Stimulated activated CD8-positive, alpha-beta memory T cell treated with anti-CD3 and anti-CD28 coated beads, Interleukin-4, amount 100 ng/mL, for 4 hours (primary cell): ENCODE measurements at regions not wholly inside any gene's neighbourhood (a gene's known extent, or its start where the extent isn't known, plus 50 kb on each side); places are given as distances from the start of the nearest gene placed in this dataset.
"Not testable (repeated sequence)": the region's sequence is repeated elsewhere in the genome, so short reads cannot be mapped to it uniquely, and the experiment has no call there.

Source experiments
- DNase-seq, 2 donors: peaks; one replicate each; pipeline ENCODE4 v3.0.0-alpha.2; 2020; ENCODE audit warnings: low read depth in 2 of 2, low spot score in 1 of 2

DNA sequence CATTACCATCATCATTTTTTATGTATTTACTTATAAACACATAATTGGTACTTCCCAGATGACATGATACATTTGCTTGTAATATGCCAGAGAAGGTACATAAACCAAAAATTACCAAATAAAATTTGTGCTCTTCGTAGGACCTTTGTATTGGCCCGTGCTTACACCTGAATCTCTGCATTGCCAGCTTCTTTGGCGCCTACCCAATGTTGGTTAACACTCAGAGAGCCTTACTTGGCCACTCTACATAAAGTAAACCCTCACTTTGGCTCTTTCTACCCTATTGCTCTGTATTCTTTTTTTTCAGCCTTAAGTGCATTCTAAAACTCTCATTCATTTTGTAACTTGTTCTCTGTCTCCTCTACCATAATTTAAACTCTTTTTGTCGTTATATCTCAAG is 148.1 kb upstream of the ZNF608 start:
- DNase-seq, result no peak

DNA sequence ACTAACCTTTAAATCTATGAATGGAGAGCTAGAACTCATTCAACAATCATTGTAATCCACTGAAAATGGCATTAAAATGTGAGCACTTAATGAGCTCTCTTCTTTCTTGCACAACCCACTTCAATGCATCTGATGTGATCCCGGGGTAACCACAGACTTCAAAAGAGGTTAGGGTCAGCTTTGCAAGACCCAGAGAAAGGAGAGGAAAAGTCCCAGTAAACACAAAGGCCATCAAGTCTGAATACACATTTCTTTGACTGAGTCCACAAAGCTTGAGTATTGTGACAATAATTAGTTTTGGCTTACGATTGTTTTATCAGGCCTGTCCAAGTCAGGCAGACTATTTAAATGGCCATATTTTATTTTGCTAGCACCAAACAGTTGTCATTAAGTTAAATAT is 148.8 kb upstream of the ZNF608 start:
- DNase-seq, result no peak

DNA sequence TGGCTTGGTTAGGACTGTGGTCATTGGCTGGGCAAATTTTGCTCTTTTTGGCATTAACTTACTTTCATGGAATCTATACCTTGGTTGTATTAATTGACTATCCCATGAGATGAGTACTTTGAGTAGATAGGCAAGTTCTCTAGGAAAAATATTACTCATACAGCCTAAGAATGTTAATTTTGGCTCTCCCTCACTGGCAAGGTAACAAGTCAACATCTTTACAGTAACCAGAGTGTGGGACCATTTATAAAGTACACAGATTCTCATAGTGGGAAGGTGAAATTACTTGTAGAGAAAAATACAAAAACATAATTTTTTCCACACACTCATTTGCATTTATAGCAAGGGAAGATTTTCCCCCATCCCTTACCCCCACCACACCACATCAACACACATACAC is 154.6 kb upstream of the ZNF608 start:
- no peak for DNase-seq

DNA sequence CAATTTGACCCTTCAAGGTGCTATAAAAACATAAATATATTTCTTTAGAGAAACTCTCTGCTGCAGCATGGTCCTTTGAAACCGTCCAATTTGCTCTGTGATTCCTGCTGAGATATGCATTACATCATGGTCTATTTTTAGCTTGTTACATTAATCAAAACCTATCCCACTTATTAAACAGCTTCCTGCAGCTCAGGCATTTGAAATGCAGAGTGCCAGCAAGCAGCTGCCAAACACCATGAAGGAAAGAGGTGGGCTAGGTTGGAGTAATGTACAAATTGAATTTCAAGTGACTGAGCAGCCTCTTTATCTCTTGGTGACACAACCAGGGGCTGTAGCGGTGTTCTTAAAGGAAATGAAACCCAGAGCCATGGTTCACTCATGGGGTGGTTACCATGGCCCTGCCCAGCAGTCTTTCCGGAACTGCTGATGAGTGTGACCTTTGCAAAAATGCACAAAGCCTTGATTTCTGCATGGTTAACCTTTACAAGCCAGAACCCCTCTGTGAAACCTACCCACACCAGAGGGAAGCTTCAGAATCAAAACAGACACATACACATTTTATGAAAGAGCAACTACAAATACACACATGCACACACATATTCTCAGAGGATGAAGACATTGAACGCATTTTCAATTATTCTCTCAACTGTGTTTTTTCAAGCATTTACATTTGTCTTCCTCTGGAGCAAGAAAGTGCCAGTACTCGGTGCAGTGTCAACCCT is 155.8 kb upstream of the ZNF608 start:
- DNase-seq, result no peak

DNA sequence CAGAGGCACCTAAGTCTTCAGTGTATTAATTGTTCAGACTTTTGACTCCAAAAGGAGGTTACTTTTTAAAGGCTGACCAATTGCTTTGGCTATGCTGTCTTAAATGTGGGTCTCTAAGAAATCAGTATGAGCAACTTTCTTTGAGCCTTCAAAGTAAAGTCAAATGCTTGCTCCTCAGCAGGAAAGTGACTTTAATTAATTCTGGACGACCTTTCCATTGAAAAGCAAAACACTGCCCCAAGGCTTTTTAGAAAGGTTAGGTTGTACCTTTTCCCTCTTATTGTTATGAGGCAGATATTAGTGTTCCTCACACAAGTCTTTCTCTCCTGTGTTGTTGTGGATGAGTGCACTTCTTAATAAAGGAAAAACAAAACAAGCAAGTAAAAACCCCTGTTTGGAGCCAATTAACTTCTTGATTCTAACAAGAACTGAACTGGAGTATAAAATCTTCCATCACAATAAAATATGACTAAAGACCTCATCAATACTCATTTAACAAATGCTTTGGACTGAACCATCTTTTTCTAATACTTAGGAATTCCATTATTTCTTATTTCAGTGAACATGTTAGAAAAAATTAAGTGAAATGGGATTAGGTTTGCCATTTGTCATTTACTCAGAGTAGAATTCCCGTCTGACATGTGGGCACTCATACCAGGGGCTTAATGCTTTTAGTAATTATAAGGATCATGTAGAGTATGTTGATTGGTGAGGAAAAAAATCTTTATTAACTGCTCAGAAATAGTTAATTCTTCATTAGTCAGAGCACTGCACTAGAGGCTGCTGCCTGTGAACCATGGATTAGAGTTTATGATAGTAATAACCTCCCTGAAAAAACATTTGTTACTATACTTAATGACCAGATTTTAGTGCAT is 159.1 kb upstream of the ZNF608 start:
- no peak for DNase-seq

DNA sequence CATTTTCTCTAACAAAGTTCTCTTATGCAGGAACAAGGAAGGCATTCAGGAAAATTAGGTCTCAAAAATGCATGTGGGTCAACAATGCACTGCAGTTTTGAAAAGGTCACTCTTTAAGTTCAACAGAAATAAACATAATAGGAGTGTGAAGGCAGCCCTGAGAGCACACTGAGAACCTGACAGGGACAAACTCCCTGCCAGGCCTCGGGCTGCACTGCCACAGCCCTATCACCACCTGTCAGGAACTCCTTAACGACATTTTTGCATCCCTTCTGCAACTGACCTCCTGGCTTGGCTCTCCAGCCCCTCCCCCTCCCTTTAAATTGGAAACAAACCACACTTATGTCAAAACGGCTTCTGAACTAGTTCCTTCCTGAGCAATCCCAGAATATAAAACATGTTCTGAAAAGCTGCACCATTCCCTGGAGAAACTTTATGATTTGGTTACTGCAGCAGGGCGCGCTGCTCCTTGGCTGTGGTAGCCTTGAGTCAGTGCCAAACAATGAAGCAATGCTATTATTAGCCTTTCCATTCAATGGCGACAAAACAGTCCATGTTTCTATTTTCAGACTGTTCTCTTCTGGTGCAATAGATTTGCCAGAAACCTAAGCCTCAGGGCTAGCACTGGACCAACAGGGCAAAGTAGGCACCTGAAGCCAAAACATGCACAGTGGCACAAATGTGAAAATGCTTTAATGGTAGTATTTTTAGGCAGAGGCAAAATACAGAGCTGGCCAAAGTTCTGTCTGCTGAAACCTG is 160.1 kb upstream of the ZNF608 start:
- DNase-seq, result no peak

DNA sequence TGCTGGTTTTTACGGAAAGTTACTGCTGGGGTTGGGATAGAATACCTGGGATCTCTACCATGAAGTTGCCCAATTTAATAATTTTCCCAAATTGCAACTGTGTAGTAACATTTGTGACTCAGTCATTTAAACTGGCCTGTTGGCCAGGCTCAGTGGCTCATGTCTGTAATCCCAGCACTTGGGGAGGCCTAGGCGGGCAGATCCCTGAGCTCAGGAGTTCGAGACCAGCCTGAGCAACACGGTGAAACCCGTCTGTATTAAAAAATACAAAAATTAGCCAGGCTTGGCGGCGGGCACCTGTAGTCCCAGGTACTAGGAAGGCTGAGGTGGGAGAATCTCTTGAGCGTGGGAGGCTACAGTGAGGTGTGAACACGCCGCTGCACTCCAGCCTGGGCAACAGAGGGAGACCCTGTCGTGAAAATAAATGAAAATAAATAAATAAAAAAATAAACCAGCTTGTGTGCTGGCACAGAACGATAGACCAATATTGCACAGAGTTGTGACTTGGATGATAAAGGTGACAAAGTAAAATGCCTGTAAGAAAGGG is 160.7 kb upstream of the ZNF608 start:
- DNase-seq, result no peak

DNA sequence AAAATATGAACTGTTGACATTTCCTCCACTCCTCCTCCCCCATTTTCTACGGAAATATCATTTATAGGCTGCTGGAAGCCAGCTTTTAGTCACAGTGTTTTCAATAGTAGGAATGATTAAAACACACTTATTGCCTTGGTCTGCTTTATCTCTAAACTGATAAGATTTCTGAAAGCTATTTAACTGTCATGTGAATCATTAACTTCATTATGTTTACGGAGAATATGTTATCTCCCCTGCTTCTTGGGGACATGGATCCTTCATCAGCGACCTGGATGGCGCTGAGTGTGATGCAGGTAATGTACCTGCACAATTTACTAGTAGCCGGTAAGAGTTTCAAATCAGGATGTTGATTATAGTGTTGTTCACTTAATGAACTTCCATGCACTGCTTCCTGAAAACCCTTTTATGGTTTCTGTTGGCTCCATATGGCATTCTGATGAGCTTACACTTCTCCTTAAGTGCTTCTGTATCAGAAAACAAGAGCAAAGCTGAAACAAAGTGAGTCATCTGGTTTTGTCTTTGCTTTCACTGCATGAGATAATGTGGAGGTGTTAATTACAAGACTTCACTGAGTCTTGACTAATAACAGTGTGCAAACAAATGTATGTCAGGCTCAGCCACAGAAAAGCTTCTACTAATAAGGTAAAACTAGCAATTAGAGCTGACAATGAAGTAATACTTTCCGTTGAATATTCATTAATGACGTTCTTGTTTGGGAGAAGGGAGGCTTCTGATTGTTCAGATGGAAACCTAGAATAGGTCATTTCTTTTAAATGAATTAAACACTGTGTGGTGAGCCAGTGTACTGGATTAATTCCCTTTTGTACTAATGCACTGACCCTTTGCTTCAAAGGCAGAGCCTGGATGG is 162.4 kb upstream of the ZNF608 start:
- DNase-seq, result no peak

DNA sequence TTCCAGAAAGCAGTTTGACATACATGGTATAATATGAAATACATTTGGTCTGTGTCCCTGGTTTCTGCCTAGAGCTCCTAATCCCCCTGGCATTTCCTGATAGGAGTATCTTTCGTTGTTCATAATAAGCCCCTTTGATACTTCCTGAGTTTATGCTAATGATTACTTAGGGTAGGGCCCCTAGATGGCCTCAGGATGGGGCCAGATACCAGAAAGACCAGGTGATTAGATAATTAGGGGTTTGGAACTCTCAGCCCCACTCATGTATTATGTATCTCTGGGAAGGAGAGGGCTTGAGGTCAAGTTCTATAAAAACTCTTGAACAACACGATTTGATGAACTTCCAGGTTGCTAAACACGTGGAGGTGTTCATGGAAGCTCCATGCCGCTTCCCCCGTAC is 163.3 kb upstream of the ZNF608 start:
- DNase-seq, result no peak

DNA sequence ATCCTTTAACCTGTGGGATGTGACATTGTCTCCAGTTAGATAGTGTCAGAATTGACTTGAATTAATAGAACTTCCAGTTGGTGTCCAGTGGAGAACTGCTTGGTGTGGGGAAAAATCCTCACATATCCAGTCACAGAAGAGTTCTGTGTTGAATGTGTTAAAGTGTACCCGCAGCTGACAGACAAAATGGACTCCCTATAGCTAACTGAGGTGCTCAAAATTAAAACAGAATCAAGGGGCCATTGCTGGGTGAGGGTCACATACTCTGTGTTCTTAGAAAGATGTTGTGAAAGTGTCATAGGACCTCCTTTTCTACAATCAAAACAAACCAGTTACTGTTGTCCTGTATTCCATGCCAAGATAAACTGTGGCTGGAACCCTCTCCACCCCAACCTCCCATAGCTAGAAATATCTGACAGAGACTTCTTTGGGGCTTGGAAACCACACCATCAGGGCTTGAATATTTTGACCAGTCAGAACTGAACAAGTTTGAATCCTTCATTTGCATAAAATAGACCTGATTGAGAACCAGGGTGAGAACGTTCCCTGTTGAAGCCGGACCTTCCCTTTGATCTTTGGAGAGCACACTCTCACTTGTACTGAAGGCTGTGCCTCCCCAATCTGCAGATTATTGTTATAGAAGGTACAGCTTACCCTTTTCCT is 164.0 kb upstream of the ZNF608 start:
- DNase-seq, result no peak

DNA sequence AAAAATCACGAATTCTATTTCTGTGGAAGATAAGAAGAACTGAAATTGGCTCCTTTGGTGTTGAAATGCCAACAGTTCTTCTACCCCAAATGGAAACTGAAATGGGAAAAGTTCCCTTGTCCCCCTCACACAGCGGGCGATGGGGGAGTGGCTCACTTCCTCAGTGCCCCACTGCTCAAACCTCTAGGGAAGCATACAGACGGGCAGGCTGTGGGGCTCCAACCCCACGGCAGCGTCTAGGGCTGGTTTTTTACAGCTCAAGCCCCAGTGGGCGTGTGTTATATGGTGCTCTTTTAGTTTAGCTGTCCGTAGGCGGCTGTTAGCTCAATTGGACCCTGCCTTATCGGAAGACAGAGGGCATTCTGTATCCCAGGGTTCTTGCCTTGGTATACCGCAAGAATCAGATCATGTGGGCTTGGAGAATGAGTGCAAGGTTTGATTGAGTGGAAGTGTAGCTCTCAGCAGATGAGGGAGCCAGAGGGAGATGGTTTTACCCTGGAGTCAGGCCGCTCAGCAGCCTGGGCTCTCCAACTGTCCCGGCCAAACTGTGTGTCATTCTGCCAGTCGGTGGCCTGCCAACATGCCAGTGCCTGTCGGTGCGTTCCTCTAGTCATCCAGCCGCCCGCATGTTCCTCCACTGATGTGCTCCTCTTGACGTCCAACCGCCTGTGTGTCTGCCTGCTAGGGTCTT is 166.3 kb upstream of the ZNF608 start:
- no peak for DNase-seq

DNA sequence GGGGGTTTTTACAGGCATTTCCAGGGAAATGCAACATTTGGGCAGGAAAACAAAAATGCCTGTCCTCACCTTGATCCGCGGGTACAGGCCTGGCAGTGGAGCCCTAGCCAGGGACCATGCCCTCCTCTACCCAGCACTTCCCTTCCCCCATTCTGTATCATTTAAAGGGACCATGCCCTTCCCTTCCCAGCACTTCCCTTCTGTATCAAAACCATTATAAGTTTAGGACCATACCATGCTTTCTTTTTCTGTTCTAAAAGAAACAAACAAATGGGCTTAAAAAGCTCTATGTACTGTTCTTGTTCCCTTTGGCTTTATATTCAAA is 166.9 kb upstream of the ZNF608 start:
- DNase-seq, result no peak

DNA sequence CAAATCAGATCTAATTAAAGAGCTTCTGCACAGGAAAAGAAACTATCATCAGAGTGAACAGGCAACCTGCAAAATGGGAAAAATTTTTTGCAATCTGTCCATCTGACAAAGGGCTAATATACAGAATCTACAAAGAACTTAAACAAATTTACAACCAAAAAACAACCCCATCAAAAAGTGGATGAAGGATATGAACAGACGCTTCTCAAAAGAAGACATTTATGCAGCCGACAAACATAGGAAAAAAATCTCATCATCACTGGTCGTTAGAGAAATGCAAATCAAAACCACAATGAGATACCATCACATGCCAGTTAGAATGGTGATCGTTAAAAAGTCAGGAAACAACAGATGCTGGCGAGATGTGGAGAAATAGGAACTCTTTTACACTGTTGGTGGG is 169.9 kb upstream of the ZNF608 start:
- not testable (repeated sequence) for DNase-seq

DNA sequence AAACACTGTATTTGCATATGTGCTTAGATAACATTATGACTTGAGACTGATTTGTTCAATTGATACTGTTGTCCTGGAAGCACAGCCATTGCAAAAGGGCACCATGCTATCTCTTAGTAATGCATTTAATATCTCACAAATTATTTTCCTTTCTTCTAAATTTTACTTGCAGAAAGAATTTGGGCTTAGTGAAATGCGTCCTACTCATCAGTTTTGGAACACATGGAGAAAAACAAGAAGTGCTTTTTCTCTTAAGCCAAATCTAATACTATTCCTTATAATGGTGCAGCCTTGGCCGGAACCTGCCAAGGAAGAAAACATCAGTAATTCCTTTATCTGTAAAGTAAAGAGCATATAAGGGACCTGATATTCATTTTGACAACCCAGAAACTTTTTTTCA is 172.2 kb upstream of the ZNF608 start:
- no peak for DNase-seq

DNA sequence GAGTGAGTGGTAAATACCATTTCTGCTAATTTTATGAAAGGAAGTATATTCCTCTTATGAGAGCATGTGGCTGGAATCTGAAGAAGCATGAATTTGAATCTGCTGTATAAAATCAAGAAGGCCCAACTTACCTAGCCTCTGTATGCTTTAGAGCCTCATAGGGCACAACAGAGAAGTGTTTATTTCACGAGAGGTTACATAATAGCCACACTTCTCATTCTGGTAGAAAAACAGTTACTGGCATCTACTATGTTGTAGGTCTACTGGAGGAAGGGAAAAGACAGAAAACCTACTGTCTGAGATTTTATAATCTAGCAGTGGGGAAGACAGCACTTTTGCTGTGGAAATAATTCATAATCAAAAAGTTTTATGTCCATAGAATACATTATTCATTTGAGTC is 172.6 kb upstream of the ZNF608 start:
- DNase-seq, result no peak

DNA sequence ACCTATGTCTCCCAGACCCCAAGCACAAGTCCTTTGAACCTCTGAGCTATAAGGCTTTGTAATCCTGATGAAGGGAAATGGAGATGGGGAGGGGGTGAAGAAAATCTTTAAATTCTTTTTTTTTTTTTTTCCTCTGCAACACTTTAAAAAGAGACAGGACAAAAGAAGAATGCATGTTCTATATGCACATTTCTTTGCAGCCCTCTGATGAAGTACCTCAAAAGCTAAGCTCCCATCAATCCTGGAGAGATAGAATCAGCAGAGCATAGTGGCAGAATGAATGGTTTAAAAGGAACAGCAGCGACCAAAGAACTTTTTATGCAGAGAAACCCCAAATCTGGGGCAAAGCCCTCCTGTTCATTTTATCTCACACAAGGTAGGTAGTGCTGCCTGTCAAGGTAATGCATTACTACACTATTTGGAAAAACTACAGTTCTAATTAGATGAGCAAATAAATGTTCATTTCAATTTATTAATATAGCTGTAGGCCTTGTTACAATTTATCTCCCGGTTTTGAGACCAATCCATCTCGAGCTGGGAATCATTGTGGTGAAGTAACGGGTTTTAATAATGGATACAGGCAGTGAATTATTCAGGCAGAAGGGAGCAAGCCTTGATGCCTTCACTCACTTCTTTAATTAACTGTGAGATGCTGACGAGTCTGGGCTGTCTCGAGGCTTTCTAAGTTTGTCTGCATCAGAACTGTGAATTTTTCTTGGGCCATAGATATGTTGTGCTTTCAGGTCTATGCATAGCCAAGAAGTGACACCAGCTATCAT is 173.5 kb upstream of the ZNF608 start:
- DNase-seq, result no peak

DNA sequence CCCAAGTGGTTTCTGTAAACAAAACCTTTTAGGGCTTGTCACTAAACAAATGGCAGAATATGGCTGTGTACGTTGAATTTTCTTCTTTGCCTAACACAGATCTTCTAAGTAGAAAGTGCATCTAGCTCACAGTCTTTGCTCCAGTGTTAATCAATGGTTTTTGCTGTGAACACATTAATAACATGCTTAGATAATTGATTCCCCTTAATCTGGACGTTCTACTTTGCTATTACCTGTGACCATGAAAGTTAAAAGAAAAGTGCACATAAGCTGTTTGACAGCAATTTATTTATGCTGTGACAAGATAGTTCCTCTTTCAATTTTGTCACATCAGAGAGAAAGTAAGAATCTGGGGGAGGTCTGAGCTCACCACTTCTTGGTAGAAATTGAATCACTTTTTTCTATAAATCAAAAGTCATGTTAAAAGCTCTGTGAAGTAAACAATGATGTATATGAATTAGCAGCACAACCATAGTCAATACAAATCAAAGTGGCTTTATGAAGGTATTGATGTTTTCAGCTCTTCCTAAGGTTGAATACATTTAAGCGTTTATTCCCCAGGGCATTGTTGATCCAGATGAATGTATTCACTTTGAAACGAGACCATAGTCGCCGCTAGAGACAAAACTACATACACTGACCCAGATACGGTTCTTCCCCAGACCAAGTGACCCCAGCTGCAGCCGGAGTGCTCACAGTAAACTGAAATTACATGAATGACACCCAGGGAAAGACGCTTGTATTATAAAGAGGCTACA is 174.6 kb upstream of the ZNF608 start:
- DNase-seq, result no peak

DNA sequence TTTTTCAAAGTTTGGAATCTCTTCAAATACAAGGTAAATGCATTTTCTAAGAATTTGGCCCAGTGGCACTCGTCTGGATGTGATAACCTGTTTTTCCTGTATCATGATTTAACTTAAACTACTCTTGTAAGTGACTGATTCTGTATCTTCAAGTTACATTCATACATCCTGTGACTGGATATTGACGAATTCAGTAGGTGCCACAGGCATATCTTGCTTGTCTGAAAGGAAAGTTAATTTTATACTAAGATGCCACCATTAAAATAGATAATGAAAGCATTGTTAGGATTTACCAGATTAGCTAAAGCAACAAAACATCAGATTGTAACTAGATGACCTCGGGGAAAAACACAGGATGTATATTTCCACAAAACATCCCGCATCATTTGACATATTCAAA is 175.3 kb upstream of the ZNF608 start:
- no peak for DNase-seq
